A673 (cell line): ENCODE measurements at regions not wholly inside any gene's neighbourhood (a gene's known extent, or its start where the extent isn't known, plus 50 kb on each side); places are given as distances from the start of the nearest gene placed in this dataset.

Experiments used
- BruUV-seq: library from RNA; stranded (reverse); fragments of 400-500 nt; replicated peaks from 2 replicates; lab custom pipeline; 2021; lab: Mats Ljungman, UMichigan
- CTCF ChIA-PET: fragments of 300-600 bp; sonication (Branson Sonifier 250); formaldehyde crosslinking; loops from one replicate; lab custom pipeline; 2022; ENCODE audit warnings: antibody characterized with exemption; lab: Charles Lee
- POLR2A ChIA-PET: fragments of 300-600 bp; sonication (Branson Sonifier 250); formaldehyde crosslinking; loops from one replicate; lab custom pipeline; 2022; ENCODE audit warnings: antibody characterized with exemption; ENCODE audit not compliant: low non-redundant PET; lab: Charles Lee
- DNase-seq: peaks from one replicate; pipeline ENCODE4 v3.0.0-alpha.2; 2015; ENCODE audit warnings: low spot score
- H3K27ac ChIP-seq: fragments of 200-600 bp; sonication (generic); 2 replicates; pipeline ENCODE4 v1.5.1; 2016; ENCODE audit warnings: mixed run types, low read depth, mild to moderate bottlenecking, mixed read lengths, antibody characterized with exemption, low read length; ENCODE audit not compliant: poor library complexity, severe bottlenecking
- H3K27me3 ChIP-seq: fragments of 200-600 bp; sonication (generic); replicated peaks from 2 replicates; pipeline ENCODE4 v1.6.1; 2017; ENCODE audit warnings: mixed run types, low read depth, mild to moderate bottlenecking, mixed read lengths, antibody characterized with exemption, low read length; ENCODE audit not compliant: insufficient read depth, poor library complexity
- H3K36me3 ChIP-seq: fragments of 200-600 bp; sonication (generic); 2 replicates; pipeline ENCODE4 v1.6.1; 2016; ENCODE audit warnings: mixed run types, mild to moderate bottlenecking, mixed read lengths, antibody characterized with exemption, low read length; ENCODE audit not compliant: insufficient read depth, poor library complexity, severe bottlenecking
- H3K4me1 ChIP-seq: fragments of 200-600 bp; sonication (generic); 2 replicates; pipeline ENCODE4 v1.6.1; 2017; ENCODE audit warnings: mixed run types, mild to moderate bottlenecking, mixed read lengths, antibody characterized with exemption, low read length; ENCODE audit not compliant: insufficient read depth, poor library complexity, severe bottlenecking
- H3K4me3 ChIP-seq: fragments of 200-600 bp; sonication (generic); 2 replicates; pipeline ENCODE4 v1.5.1; 2016; ENCODE audit warnings: low read depth, mixed run types, mild to moderate bottlenecking, mixed read lengths, low read length; ENCODE audit not compliant: poor library complexity, severe bottlenecking
- H3K9me3 ChIP-seq: fragments of 200-600 bp; sonication (generic); 2 replicates; pipeline ENCODE4 v1.6.1; 2016; ENCODE audit warnings: mixed run types, low read depth, mild to moderate bottlenecking, mixed read lengths, antibody characterized with exemption, low read length; ENCODE audit not compliant: poor library complexity, severe bottlenecking
- CTCF ChIP-seq: fragments of 300-800, 200-600 bp; sonication (generic); conservative IDR thresholded peaks from 2 replicates; pipeline ENCODE4 v1.5.1; 2017; ENCODE audit warnings: low read depth, mild to moderate bottlenecking, antibody characterized with exemption, low read length, moderate library complexity, mixed read lengths
- EZH2 ChIP-seq: fragments of 200-600 bp; sonication (generic); IDR thresholded peaks from 2 replicates; pipeline ENCODE4 v1.6.1; 2017; ENCODE audit warnings: borderline replicate concordance, low read depth, mild to moderate bottlenecking, mixed read lengths, antibody characterized with exemption, low read length; ENCODE audit not compliant: poor library complexity, severe bottlenecking
- intact Hi-C: fragments of 100-400 bp; cut with micrococcal nuclease; formaldehyde crosslinking; loops from one replicate; pipeline ENCODE4 v1.10.0; 2022; ENCODE audit not compliant: unreplicated experiment

- no peak for DNase-seq
- H3K9me3 ChIP-seq, result no peaks in the 10 kb centered on the region
- no peaks in the 10 kb centered on the region for H3K4me1 ChIP-seq
- CTCF ChIA-PET, result no interaction called here
- H3K27me3 ChIP-seq, result no peaks in the 10 kb centered on the region
- no TSS peak for BruUV-seq
- POLR2A ChIA-PET, result no interaction called here
- TF ChIP-seq CTCF (no peak), EZH2 (no peak)
- H3K27ac ChIP-seq, result no peak overlapping the region
- intact Hi-C loops, result no loop called here
- no peak overlapping the region for H3K4me3 ChIP-seq
- H3K36me3 ChIP-seq, result no peaks in the 10 kb centered on the region
These were observed 105.4 kb upstream of the KIF5B start for GRCh38 chr10:32161586-32161985.

GRCh38 chr10:32160864-32161263 is 104.6 kb upstream of the KIF5B start:
- ChIA-PET CTCF (no interaction called here), POLR2A (no interaction called here)
- no peak overlapping the region for H3K4me3 ChIP-seq
- no TSS peak for BruUV-seq
- TF ChIP-seq CTCF, result no peak
- no peak for TF ChIP-seq EZH2
- no peaks in the 10 kb centered on the region for H3K36me3 ChIP-seq
- H3K9me3 ChIP-seq, result no peaks in the 10 kb centered on the region
- H3K27me3 ChIP-seq, result no peaks in the 10 kb centered on the region
- intact Hi-C loops, result no loop called here
- no peak for DNase-seq
- H3K27ac ChIP-seq, result no peak overlapping the region
- no peaks in the 10 kb centered on the region for H3K4me1 ChIP-seq

GRCh38 chr10:32159264-32159663 is 103.0 kb upstream of the KIF5B start:
- no peak for DNase-seq
- ChIA-PET POLR2A (no interaction called here), CTCF (no interaction called here)
- BruUV-seq, result no TSS peak
- no peak for TF ChIP-seq EZH2
- TF ChIP-seq CTCF, result no peak
- no peak overlapping the region for H3K4me3 ChIP-seq
- intact Hi-C loops, result no loop called here
- H3K27ac ChIP-seq, result no peak overlapping the region
- no peaks in the 10 kb centered on the region for H3K36me3 ChIP-seq
- no peaks in the 10 kb centered on the region for H3K9me3 ChIP-seq
- no peaks in the 10 kb centered on the region for H3K27me3 ChIP-seq
- H3K4me1 ChIP-seq, result no peaks in the 10 kb centered on the region
